ENCODE measurements at regions not wholly inside any gene's neighbourhood (a gene's known extent, or its start where the extent isn't known, plus 50 kb on each side); places are given as distances from the start of the nearest gene placed in this dataset.

DNA sequence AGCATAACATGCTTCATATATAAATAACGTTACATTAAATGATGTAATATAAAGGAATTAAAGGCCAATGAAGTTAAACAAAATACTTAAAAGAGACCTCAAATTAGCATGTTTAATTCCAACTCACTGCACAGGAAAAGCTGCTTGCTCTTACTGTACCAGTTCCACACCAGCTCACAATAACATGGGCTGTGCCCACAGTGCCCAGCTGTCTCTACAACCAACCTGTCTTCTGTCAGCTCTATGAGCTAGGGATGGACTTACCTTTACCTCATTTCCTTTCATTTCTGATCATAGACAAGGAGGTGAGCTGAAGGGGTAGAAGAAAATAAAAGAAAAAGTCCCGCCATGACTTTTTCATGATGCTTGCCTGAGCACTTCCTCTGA, 64.8 kb downstream of the NKX2-1 start:
- no peak overlapping the region for H4K5ac ChIP-seq (ENCODE audit: insufficient read length, low read depth, low read length)
- no peak for DNase-seq
- no peak overlapping the region for H2BK120ac ChIP-seq (ENCODE audit: low read depth, low read length, poor library complexity, severe bottlenecking)
- H3K56ac ChIP-seq (ENCODE audit: insufficient read length, low read depth, low read length): no peak overlapping the region
- no peaks in the 10 kb centered on the region for H3K79me2 ChIP-seq (ENCODE audit: insufficient read depth, low read length)
- no peaks in the 10 kb centered on the region for H3K23me2 ChIP-seq (ENCODE audit: insufficient read length, low read depth, low read length, poor library complexity, severe bottlenecking)
- no peak overlapping the region for H3K18ac ChIP-seq (ENCODE audit: insufficient read length, low read depth, low read length)
- H2BK20ac ChIP-seq (ENCODE audit: low read depth, low read length, poor library complexity, severe bottlenecking): no peak overlapping the region
- no peak overlapping the region for H3T11ph ChIP-seq (ENCODE audit: low read length)
- H3K4ac ChIP-seq (ENCODE audit: low read depth, low read length): no peak overlapping the region
- H3K23ac ChIP-seq (ENCODE audit: insufficient read length, low read depth, low read length): no peak overlapping the region
- Mint-ChIP-seq H3K4me3 (no peak overlapping the region), H3K36me3 (ENCODE audit: insufficient read depth in 1 of 3, low read depth in 3 of 3) (no peaks in the 10 kb centered on the region), H3K27ac (no peak overlapping the region), H3K27me3 (ENCODE audit: low read depth) (peaks cover 36% of the 10 kb centered on the region), H3K4me1 (peaks cover 0 to 10% of the 10 kb centered on the region in 2 experiments; a peak in 2 of 4 replicates), H3K9me3 (no peaks in the 10 kb centered on the region)
- H2AFZ ChIP-seq (ENCODE audit: low read length): no peak overlapping the region
- no peak overlapping the region for H3K14ac ChIP-seq (ENCODE audit: insufficient read depth, low read length)
- H3K9me3 ChIP-seq (ENCODE audit: control insufficient read depth, low read depth, low read length): no peaks in the 10 kb centered on the region
- no peaks in the 10 kb centered on the region; the same call in 1 of the 2 replicates for H3K4me1 ChIP-seq (ENCODE audit: insufficient read depth, low read length)
- no CpG with 5 or more reads among the region's 2 CpGs for WGBS (ENCODE audit: extremely low coverage, insufficient read length, low lambda C conversion rate)
- H2BK15ac ChIP-seq (ENCODE audit: low read depth, low read length): no peak overlapping the region
- no peak overlapping the region for H2AK5ac ChIP-seq (ENCODE audit: insufficient read length, low read length)
- H3K27me3 ChIP-seq (ENCODE audit: insufficient read depth, low read length): no peaks in the 10 kb centered on the region
- H3K27ac ChIP-seq (ENCODE audit: insufficient read length, low read depth, low read length): no peak overlapping the region
- H2BK12ac ChIP-seq (ENCODE audit: insufficient read length, low read depth, low read length): no peak overlapping the region
- H4K20me1 ChIP-seq (ENCODE audit: control insufficient read depth, insufficient read depth, insufficient read length): no peaks in the 10 kb centered on the region
- H3K9ac ChIP-seq (ENCODE audit: extremely low read depth, insufficient read length, low read length): no peak overlapping the region
- no peak overlapping the region for H4K8ac ChIP-seq (replicated peaks; ENCODE audit: insufficient read length, low read depth, low read length)
- H3K4me2 ChIP-seq (ENCODE audit: insufficient read depth, insufficient read length, low read length): no peak overlapping the region
- no peak overlapping the region for H4K91ac ChIP-seq (ENCODE audit: insufficient read length, low read depth, low read length)
- H2BK5ac ChIP-seq (ENCODE audit: insufficient read length, low read length): no peak overlapping the region
- TF ChIP-seq CTCF (conservative IDR thresholded peaks at IDR 0.05): no peak
- H3K79me1 ChIP-seq (ENCODE audit: insufficient read depth, low read depth, low read length, poor library complexity, severe bottlenecking): no peaks in the 10 kb centered on the region
